Heart left ventricle (tissue), 13 donors: ENCODE measurements at regions not wholly inside any gene's neighbourhood (a gene's known extent, or its start where the extent isn't known, plus 50 kb on each side); places are given as distances from the start of the nearest gene placed in this dataset.

Experiments used
- POLR2A ChIP-seq, 2 donors: fragments of 450-650 bp; IDR thresholded peaks; one replicate each; pipeline ENCODE4 v1.6.1; 2017; ENCODE audit warnings: antibody characterized with exemption in 2 of 2, mild to moderate bottlenecking in 2 of 2, moderate library complexity in 2 of 2
- TF ChIP-seq, protein P1 (sequence below), 12 donors: fragments of 200-600 bp; sonication (generic) in 4 of 12; IDR thresholded peaks; one replicate each; pipeline versions ENCODE4 v1.5.0 to v1.8.0; 2018 to 2022; ENCODE audit warnings: antibody characterized with exemption in 12 of 12, mild to moderate bottlenecking in 5 of 12
- donor health status: ischemic (EF 13 %, LVEDD 7.1; RV severe dilation, severe dysfunction).
- donor health status: DM: no; HTN: yes; CAD: no.
- donor health status: DM: no; HTN: no; CAD: no.
- donor health status: ischemic (EF 25% LVEDD 6.9; RV normal size, moderate dysfunction).
- donor health status: ischemic (EF 25% LVEDD 5.7; RV mildly dilated, moderate dysfunction).
- donor health status: ischemic (EF 35%, LVEDD 5.7; RV mildly dilated, moderate dysfunction).
- donor health status: nonischemic (EF 11% LVEDD 7.7; RV severe dilation, severe dysfunction).
- donor health status: DM: yes; HTN: yes; CAD: no.
- donor health status: PGD.
- donor health status: ischemic (EF 29% LVEDD 5.4; RV normal size, mild dysfunction).
- donor health status: nonischemic (EF 23%, LVEDD 6.1; RV moderate dilation, normal function).

- TF ChIP-seq, protein P1, sequence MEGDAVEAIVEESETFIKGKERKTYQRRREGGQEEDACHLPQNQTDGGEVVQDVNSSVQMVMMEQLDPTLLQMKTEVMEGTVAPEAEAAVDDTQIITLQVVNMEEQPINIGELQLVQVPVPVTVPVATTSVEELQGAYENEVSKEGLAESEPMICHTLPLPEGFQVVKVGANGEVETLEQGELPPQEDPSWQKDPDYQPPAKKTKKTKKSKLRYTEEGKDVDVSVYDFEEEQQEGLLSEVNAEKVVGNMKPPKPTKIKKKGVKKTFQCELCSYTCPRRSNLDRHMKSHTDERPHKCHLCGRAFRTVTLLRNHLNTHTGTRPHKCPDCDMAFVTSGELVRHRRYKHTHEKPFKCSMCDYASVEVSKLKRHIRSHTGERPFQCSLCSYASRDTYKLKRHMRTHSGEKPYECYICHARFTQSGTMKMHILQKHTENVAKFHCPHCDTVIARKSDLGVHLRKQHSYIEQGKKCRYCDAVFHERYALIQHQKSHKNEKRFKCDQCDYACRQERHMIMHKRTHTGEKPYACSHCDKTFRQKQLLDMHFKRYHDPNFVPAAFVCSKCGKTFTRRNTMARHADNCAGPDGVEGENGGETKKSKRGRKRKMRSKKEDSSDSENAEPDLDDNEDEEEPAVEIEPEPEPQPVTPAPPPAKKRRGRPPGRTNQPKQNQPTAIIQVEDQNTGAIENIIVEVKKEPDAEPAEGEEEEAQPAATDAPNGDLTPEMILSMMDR (IDR thresholded peaks at IDR 0.05) = no peak
- TF ChIP-seq POLR2A (IDR thresholded peaks at IDR 0.05) = no peak
Measured at GRCh38 chr5:4185127-4185526, 589.5 kb downstream of the IRX1 start.
